ENCODE measurements at regions not wholly inside any gene's neighbourhood (a gene's known extent, or its start where the extent isn't known, plus 50 kb on each side); places are given as distances from the start of the nearest gene placed in this dataset.

DNA sequence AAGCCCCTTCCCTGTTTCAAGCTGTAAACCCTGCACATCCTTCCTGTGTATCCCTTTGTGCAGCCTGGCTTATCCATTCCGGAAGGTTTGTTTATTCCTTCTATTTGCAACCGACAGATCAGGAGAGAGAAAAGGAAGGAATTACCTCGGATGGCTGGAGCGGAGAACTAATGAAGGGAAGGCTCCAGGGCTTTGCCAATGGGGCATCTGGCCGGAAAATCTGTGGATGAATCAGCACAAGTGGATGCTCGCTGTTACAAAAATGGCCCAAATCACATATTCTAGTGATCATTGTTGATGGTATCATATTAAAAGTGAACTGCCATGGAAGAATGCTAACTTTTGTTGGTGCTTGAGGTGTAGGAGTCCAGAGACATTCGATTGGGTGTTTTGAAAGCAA, 97.1 kb downstream of the AQP4 start:
- no peaks in the 10 kb centered on the region for H3K36me3 ChIP-seq
- no peak for DNase-seq (ENCODE audit: low read depth in 1 of 2, low spot score in 1 of 2)
- no peaks in the 10 kb centered on the region for H3K4me1 ChIP-seq (ENCODE audit: low read depth)
- no peak overlapping the region for H3K4me3 ChIP-seq
- TF ChIP-seq, protein P1, sequence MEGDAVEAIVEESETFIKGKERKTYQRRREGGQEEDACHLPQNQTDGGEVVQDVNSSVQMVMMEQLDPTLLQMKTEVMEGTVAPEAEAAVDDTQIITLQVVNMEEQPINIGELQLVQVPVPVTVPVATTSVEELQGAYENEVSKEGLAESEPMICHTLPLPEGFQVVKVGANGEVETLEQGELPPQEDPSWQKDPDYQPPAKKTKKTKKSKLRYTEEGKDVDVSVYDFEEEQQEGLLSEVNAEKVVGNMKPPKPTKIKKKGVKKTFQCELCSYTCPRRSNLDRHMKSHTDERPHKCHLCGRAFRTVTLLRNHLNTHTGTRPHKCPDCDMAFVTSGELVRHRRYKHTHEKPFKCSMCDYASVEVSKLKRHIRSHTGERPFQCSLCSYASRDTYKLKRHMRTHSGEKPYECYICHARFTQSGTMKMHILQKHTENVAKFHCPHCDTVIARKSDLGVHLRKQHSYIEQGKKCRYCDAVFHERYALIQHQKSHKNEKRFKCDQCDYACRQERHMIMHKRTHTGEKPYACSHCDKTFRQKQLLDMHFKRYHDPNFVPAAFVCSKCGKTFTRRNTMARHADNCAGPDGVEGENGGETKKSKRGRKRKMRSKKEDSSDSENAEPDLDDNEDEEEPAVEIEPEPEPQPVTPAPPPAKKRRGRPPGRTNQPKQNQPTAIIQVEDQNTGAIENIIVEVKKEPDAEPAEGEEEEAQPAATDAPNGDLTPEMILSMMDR (IDR thresholded peaks at IDR 0.05; ENCODE audit: low read depth, low read length) = no peak
- no peaks in the 10 kb centered on the region for H3K27me3 ChIP-seq
- no peak overlapping the region for H3K27ac ChIP-seq
- H3K9me3 ChIP-seq (ENCODE audit: low read depth) = no peaks in the 10 kb centered on the region

DNA sequence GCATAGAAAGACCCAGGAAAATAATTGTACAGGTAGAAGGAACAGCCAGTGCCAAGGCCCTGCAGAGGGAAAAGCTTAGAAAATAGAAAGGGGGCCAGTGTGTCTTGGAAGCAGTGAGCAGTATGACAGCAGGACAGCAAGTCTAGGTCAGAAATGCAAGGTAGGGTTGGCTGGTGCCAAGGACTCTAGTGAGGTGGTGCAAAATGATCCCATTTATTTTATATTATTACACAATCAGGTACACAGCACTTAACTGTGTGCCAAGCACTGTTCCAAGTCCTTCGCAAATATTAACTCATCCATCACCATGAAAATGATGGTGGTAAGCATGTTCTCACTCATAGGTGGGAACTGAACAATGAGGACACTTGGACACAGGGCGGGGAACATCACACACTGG, 100.0 kb downstream of the AQP4 start:
- H3K27ac ChIP-seq = no peak overlapping the region
- no peak for DNase-seq (ENCODE audit: low read depth in 1 of 2, low spot score in 1 of 2)
- H3K4me3 ChIP-seq = no peak overlapping the region
- TF ChIP-seq, protein P1 (IDR thresholded peaks at IDR 0.05; ENCODE audit: low read depth, low read length) = no peak
- H3K9me3 ChIP-seq (ENCODE audit: low read depth) = no peaks in the 10 kb centered on the region
- H3K36me3 ChIP-seq = no peaks in the 10 kb centered on the region
- no peaks in the 10 kb centered on the region for H3K4me1 ChIP-seq (ENCODE audit: low read depth)
- H3K27me3 ChIP-seq = no peaks in the 10 kb centered on the region

- Histone ChIP-seq H3K27ac (no peak overlapping the region), H3K4me1 (ENCODE audit: low read depth) (no peaks in the 10 kb centered on the region), H3K27me3 (no peaks in the 10 kb centered on the region), H3K9me3 (ENCODE audit: low read depth) (no peaks in the 10 kb centered on the region), H3K4me3 (no peak overlapping the region), H3K36me3 (no peaks in the 10 kb centered on the region)
- DNase-seq (ENCODE audit: low read depth in 1 of 2, low spot score in 1 of 2) = no peak
- TF ChIP-seq, protein P1 (IDR thresholded peaks at IDR 0.05; ENCODE audit: low read depth, low read length) = no peak
Observed at GRCh38 chr18:26764586-26764985, 100.9 kb downstream of the AQP4 start.

GRCh38 chr18:26764177-26764576, 101.3 kb downstream of the AQP4 start:
- Histone ChIP-seq H3K9me3 (ENCODE audit: low read depth) (no peaks in the 10 kb centered on the region), H3K27ac (no peak overlapping the region), H3K36me3 (no peaks in the 10 kb centered on the region), H3K4me3 (no peak overlapping the region), H3K27me3 (no peaks in the 10 kb centered on the region), H3K4me1 (ENCODE audit: low read depth) (no peaks in the 10 kb centered on the region)
- TF ChIP-seq, protein P1 (IDR thresholded peaks at IDR 0.05; ENCODE audit: low read depth, low read length) = no peak
- no peak for DNase-seq (ENCODE audit: low read depth in 1 of 2, low spot score in 1 of 2)

- no peak overlapping the region for H3K4me3 ChIP-seq
- no peak for DNase-seq (ENCODE audit: low read depth in 1 of 2, low spot score in 1 of 2)
- no peaks in the 10 kb centered on the region for H3K27me3 ChIP-seq
- TF ChIP-seq, protein P1 (IDR thresholded peaks at IDR 0.05; ENCODE audit: low read depth, low read length) = no peak
- H3K4me1 ChIP-seq (ENCODE audit: low read depth) = no peaks in the 10 kb centered on the region
- H3K27ac ChIP-seq = no peak overlapping the region
- no peaks in the 10 kb centered on the region for H3K9me3 ChIP-seq (ENCODE audit: low read depth)
- no peaks in the 10 kb centered on the region for H3K36me3 ChIP-seq
Observed at GRCh38 chr18:26763446-26764110, 101.9 kb downstream of the AQP4 start.
